SH-SY5Y (cell line): ENCODE measurements at regions not wholly inside any gene's neighbourhood (a gene's known extent, or its start where the extent isn't known, plus 50 kb on each side); places are given as distances from the start of the nearest gene placed in this dataset.

ENCODE experiments used
- GATA2 ChIP-seq: IDR thresholded peaks from 2 replicates; pipeline ENCODE4 v1.6.1; 2011; ENCODE audit warnings: mild to moderate bottlenecking, low read depth, low read length
- GATA3 ChIP-seq: IDR thresholded peaks from 2 replicates; pipeline ENCODE4 v1.6.1; 2011; ENCODE audit warnings: low read depth, mild to moderate bottlenecking, low read length, moderate library complexity

GRCh38 chr14:55832974-55833373 lies 253.0 kb downstream of the KTN1 start:
- TF ChIP-seq GATA2 (no peak), GATA3 (no peak)
